ENCODE measurements at regions not wholly inside any gene's neighbourhood (a gene's known extent, or its start where the extent isn't known, plus 50 kb on each side); places are given as distances from the start of the nearest gene placed in this dataset.

DNA sequence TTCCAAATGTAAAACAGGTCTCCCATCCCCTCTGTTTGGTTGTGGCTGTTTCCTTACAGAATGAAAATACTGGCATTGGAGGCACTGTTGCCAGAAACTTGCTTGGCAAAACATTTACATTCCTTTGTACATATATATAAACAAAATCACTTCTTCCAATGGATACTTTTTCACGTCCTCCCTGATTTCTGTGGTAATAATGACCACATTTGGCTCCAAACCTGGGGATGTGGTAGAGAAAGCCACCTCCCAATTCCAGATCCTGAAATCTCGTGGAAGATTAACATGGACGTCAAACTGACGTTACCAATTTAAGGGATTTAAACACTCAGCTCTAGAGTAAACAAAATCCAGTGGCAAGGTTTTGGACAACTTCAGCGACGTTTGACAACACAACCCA lies 370.8 kb upstream of the ZFHX3 start:
- TF ChIP-seq, protein P1, sequence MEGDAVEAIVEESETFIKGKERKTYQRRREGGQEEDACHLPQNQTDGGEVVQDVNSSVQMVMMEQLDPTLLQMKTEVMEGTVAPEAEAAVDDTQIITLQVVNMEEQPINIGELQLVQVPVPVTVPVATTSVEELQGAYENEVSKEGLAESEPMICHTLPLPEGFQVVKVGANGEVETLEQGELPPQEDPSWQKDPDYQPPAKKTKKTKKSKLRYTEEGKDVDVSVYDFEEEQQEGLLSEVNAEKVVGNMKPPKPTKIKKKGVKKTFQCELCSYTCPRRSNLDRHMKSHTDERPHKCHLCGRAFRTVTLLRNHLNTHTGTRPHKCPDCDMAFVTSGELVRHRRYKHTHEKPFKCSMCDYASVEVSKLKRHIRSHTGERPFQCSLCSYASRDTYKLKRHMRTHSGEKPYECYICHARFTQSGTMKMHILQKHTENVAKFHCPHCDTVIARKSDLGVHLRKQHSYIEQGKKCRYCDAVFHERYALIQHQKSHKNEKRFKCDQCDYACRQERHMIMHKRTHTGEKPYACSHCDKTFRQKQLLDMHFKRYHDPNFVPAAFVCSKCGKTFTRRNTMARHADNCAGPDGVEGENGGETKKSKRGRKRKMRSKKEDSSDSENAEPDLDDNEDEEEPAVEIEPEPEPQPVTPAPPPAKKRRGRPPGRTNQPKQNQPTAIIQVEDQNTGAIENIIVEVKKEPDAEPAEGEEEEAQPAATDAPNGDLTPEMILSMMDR (IDR thresholded peaks at IDR 0.05) = no peak
- Mint-ChIP-seq H3K27ac (no peak overlapping the region), H3K9me3 (no peaks in the 10 kb centered on the region), H3K27me3 (peaks cover 2% of the 10 kb centered on the region), H3K4me3 (no peak overlapping the region), H3K36me3 (ENCODE audit: low read depth) (no peaks in the 10 kb centered on the region), H3K4me1 (ENCODE audit: low read depth) (no peaks in the 10 kb centered on the region)
- intact Hi-C loops (cut with micrococcal nuclease) = no loop called here
- CTCF ChIA-PET = no interaction called here
- POLR2A ChIA-PET = no interaction called here
- no peak for ATAC-seq
- no peak for DNase-seq

- no peak for ATAC-seq
- no peaks in the 10 kb centered on the region for H3K36me3 Mint-ChIP-seq (ENCODE audit: low read depth)
- no peaks in the 10 kb centered on the region for H3K4me1 Mint-ChIP-seq (ENCODE audit: low read depth)
- H3K9me3 Mint-ChIP-seq = no peaks in the 10 kb centered on the region
- H3K4me3 Mint-ChIP-seq = no peak overlapping the region
- intact Hi-C loops (cut with micrococcal nuclease) = no loop called here
- peaks cover 2% of the 10 kb centered on the region for H3K27me3 Mint-ChIP-seq
- CTCF ChIA-PET = no interaction called here
- no peak for DNase-seq
- TF ChIP-seq, protein P1 (IDR thresholded peaks at IDR 0.05) = no peak
- H3K27ac Mint-ChIP-seq = no peak overlapping the region
- POLR2A ChIA-PET = no interaction called here
Observed at GRCh38 chr16:73418051-73418450, 370.1 kb upstream of the ZFHX3 start.

DNA sequence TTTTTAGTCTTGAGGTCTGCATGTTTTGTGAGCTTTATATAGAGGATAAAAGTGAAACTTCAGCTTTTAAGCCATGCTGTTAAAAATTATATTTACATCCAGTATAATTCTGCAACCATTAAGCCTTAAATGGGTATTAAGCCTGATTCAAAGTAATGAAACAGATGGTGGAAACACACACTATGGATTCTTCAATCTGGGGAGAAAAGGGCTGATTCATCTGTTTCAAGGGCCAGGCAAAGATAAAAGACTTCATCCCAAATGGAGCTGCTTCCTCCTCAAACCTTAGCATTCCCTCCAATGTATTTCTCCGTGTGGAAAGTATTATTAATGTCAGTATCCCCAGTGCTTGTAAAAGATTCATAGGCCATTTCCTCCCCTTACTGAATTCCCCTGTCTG lies 367.4 kb upstream of the ZFHX3 start:
- TF ChIP-seq, protein P1 (IDR thresholded peaks at IDR 0.05) = no peak
- no peak for ATAC-seq
- no peak for DNase-seq
- no peak overlapping the region for H3K4me3 Mint-ChIP-seq
- no peak overlapping the region for H3K27ac Mint-ChIP-seq
- POLR2A ChIA-PET = no interaction called here
- H3K36me3 Mint-ChIP-seq (ENCODE audit: low read depth) = no peaks in the 10 kb centered on the region
- H3K9me3 Mint-ChIP-seq = no peaks in the 10 kb centered on the region
- CTCF ChIA-PET = no interaction called here
- intact Hi-C loops (cut with micrococcal nuclease) = no loop called here
- H3K27me3 Mint-ChIP-seq = no peaks in the 10 kb centered on the region
- no peaks in the 10 kb centered on the region for H3K4me1 Mint-ChIP-seq (ENCODE audit: low read depth)

DNA sequence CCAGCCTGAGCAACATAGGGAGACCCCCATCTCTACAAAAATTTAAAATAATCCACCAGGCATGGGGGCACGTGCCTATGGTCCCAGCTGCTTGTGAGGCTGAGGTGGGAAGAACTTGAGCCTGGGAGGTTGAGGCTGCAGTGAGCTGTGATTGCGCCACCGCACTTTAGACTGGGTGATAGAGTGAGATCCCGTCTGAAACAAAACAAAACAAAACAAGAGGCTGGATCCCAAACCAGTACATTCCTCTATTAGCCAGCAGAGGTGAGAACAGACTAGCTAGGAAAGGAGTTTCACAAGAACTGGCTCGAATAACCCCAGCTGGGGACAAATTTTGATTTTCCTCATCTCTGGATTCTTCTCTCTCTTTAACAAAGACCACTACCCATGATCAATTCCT lies 366.7 kb upstream of the ZFHX3 start:
- ChIA-PET POLR2A (no interaction called here), CTCF (no interaction called here)
- no peaks in the 10 kb centered on the region for H3K36me3 Mint-ChIP-seq (ENCODE audit: low read depth)
- no peak overlapping the region for H3K4me3 Mint-ChIP-seq
- no peaks in the 10 kb centered on the region for H3K27me3 Mint-ChIP-seq
- TF ChIP-seq, protein P1 (IDR thresholded peaks at IDR 0.05) = no peak
- no peak overlapping the region for H3K27ac Mint-ChIP-seq
- H3K4me1 Mint-ChIP-seq (ENCODE audit: low read depth) = no peaks in the 10 kb centered on the region
- no peaks in the 10 kb centered on the region for H3K9me3 Mint-ChIP-seq
- intact Hi-C loops (cut with micrococcal nuclease) = no loop called here
- DNase-seq (no peak), ATAC-seq (no peak)

DNA sequence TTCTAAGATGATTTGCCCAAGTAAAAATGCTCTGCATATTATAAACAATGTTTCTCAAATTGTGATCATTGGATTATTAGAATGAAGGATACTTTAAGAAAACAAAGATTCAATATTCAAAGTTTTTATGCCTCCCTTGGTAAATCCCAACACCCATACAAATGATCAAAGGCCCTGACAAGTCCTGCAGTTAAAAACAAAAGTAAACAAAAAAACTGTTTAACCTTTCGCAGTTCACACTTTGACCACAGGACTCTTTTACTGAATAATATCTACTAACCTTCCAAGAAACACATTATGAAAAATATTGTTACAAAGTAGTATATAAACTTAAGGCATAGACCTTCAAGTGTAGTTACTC lies 365.9 kb upstream of the ZFHX3 start:
- DNase-seq (no peak), ATAC-seq (no peak)
- Mint-ChIP-seq H3K27ac (no peak overlapping the region), H3K36me3 (ENCODE audit: low read depth) (no peaks in the 10 kb centered on the region), H3K4me3 (no peak overlapping the region), H3K27me3 (no peaks in the 10 kb centered on the region), H3K9me3 (no peaks in the 10 kb centered on the region), H3K4me1 (ENCODE audit: low read depth) (no peaks in the 10 kb centered on the region)
- TF ChIP-seq, protein P1 (IDR thresholded peaks at IDR 0.05) = no peak
- intact Hi-C loops (cut with micrococcal nuclease) = no loop called here
- ChIA-PET POLR2A (no interaction called here), CTCF (no interaction called here)
